HepG2 (cell line): ENCODE measurements at regions not wholly inside any gene's neighbourhood (a gene's known extent, or its start where the extent isn't known, plus 50 kb on each side); places are given as distances from the start of the nearest gene placed in this dataset.

Experiments
- ATAC-seq: fragments of 200-7000 bp; cut with Tn5 transposase; 3 replicates; pipeline ENCODE4 v1.9.1; 2020; ENCODE audit warnings: mild to moderate bottlenecking, moderate library complexity
- BruUV-seq: library from RNA; stranded (reverse); fragments of 400-500 nt; replicated peaks from 2 replicates; lab custom pipeline; 2021; lab: Mats Ljungman, UMichigan
- CTCF ChIA-PET: fragments of 300-600 bp; formaldehyde crosslinking; extraction: SDS; loops from one replicate; lab custom pipeline; 2021; ENCODE audit warnings: low total read pairs, inconsistent platforms, low intra/inter-chr PET ratio; lab: Yijun Ruan, JAX
- POLR2A ChIA-PET: fragments of 350-600 bp; sonication (Branson Sonifier 250); formaldehyde crosslinking; loops from one replicate; lab custom pipeline; 2020; ENCODE audit warnings: antibody characterized with exemption, inconsistent platforms; lab: Yijun Ruan, JAX
- DNase-seq: peaks from one replicate; pipeline ENCODE4 v3.0.0-alpha.2; 2015; ENCODE audit warnings: low spot score
- FAIRE-seq: peaks from 3 replicates; lab custom pipeline; 2011; peaks lifted over from hg19 to GRCh38; lab: Jason Lieb, UNC
- H2AFZ ChIP-seq: one replicate; pipeline ENCODE4 v1.6.1; 2011; ENCODE audit warnings: low read length, inconsistent platforms
- H3K27ac ChIP-seq: fragments of 300-600 bp; 3 replicates; pipeline ENCODE4 v1.8.0; 2011; ENCODE audit warnings: mixed run types, mild to moderate bottlenecking, mixed read lengths, low read length, inconsistent platforms; ENCODE audit not compliant: insufficient read depth; ENCODE audit errors: extremely low read length
- H3K27me3 ChIP-seq, 2 experiments: fragments of 200-600 bp in 1 of 2; 2 replicates in 1 of 2; 3 replicates in 1 of 2; pipeline versions ENCODE4 v1.6.0 to v1.8.0; 2011; ENCODE audit warnings: low read length in 2 of 2, mild to moderate bottlenecking in 2 of 2, moderate library complexity in 2 of 2, inconsistent platforms in 1 of 2; ENCODE audit not compliant: insufficient read depth in 2 of 2, control insufficient read depth in 1 of 2
- H3K36me3 ChIP-seq, 2 experiments: fragments of 200-600 bp in 1 of 2; replicated peaks in 1 of 2; 2 replicates in 1 of 2; 3 replicates in 1 of 2; pipeline versions ENCODE4 v1.5.1 to v1.8.0; 2011; ENCODE audit warnings: low read length in 2 of 2, inconsistent platforms in 1 of 2; ENCODE audit not compliant: insufficient read depth in 2 of 2, control insufficient read depth in 1 of 2
- H3K4me1 ChIP-seq: 2 replicates; pipeline ENCODE4 v1.5.1; 2012; ENCODE audit warnings: low read length, inconsistent platforms; ENCODE audit not compliant: insufficient read depth
- H3K4me2 ChIP-seq: 2 replicates; pipeline ENCODE4 v1.6.0; 2011; ENCODE audit warnings: low read depth, low read length, inconsistent platforms
- H3K4me3 ChIP-seq, 3 experiments: fragments of 200-600 bp in 1 of 3; sonication (generic), shearing (Covaris generic) in 1 of 3; replicated peaks in 1 of 3; 2 replicates each; pipeline ENCODE4 v1.5.1; 2011 to 2016; ENCODE audit warnings: low read length in 3 of 3, inconsistent platforms in 2 of 3, low read depth in 2 of 3, mild to moderate bottlenecking in 2 of 3, control low read depth in 1 of 3, mixed read lengths in 1 of 3; ENCODE audit not compliant: insufficient read depth in 1 of 3
- H3K79me2 ChIP-seq: one replicate; pipeline ENCODE4 v1.6.1; 2011; ENCODE audit warnings: low read length, inconsistent platforms; ENCODE audit not compliant: insufficient read depth
- H3K9ac ChIP-seq: 2 replicates; pipeline ENCODE4 v1.6.0; 2011; ENCODE audit warnings: mild to moderate bottlenecking, low read depth, low read length, inconsistent platforms; ENCODE audit not compliant: insufficient read depth
- H3K9me3 ChIP-seq: 2 replicates; pipeline ENCODE4 v1.5.1; 2012; ENCODE audit warnings: mild to moderate bottlenecking, low read length
- H4K20me1 ChIP-seq: 2 replicates; pipeline ENCODE4 v1.6.0; 2011; ENCODE audit warnings: inconsistent platforms, mild to moderate bottlenecking, low read length, moderate library complexity; ENCODE audit not compliant: insufficient read depth
- FLYWCH1 ChIP-seq: sonication (generic); formaldehyde crosslinking; IDR thresholded peaks from 2 replicates; pipeline ENCODE4 v1.8.1; 2023; ENCODE audit warnings: mild to moderate bottlenecking, missing genetic modification reagents
- GABPA ChIP-seq, 2 experiments: IDR thresholded peaks; 2 replicates each; pipeline ENCODE4 v1.6.1; 2011 to 2016; ENCODE audit warnings: low read depth in 2 of 2, low read length in 1 of 2, missing biosample characterization in 1 of 2, missing genetic modification characterization in 1 of 2
- HNRNPL ChIP-seq: fragments of 200-400 bp; formaldehyde crosslinking; IDR thresholded peaks from 2 replicates; pipeline ENCODE4 v1.6.1; 2017; ENCODE audit warnings: mild to moderate bottlenecking, low read depth, low read length
- NFKBIZ ChIP-seq: IDR thresholded peaks from 2 replicates; pipeline ENCODE4 v1.6.1; 2018; ENCODE audit warnings: missing genetic modification reagents, missing compliant biosample characterization
- NR2C2 ChIP-seq: sonication (generic); formaldehyde crosslinking; IDR thresholded peaks from 2 replicates; pipeline ENCODE4 v1.4.0; 2020; ENCODE audit warnings: missing genetic modification reagents, mild to moderate bottlenecking, moderate library complexity, borderline replicate concordance
- RFXANK ChIP-seq: IDR thresholded peaks from 2 replicates; pipeline ENCODE4 v1.6.1; 2016
- ZNF230 ChIP-seq: sonication (generic); formaldehyde crosslinking; IDR thresholded peaks from 2 replicates; pipeline ENCODE4 v1.4.0; 2020; ENCODE audit warnings: mild to moderate bottlenecking, missing genetic modification reagents
- ZNF501 ChIP-seq: sonication (generic); formaldehyde crosslinking; IDR thresholded peaks from 2 replicates; pipeline ENCODE4 v1.5.1; 2020; ENCODE audit warnings: mild to moderate bottlenecking, moderate library complexity, missing genetic modification reagents
- ZNF547 ChIP-seq: sonication (generic); formaldehyde crosslinking; IDR thresholded peaks from 2 replicates; pipeline ENCODE4 v1.5.1; 2020; ENCODE audit warnings: mild to moderate bottlenecking, missing genetic modification reagents
- ZNF629 ChIP-seq: sonication (generic); formaldehyde crosslinking; conservative IDR thresholded peaks from 2 replicates; pipeline ENCODE4 v1.5.0; 2020; ENCODE audit warnings: missing genetic modification reagents
- WGBS: methylation state at CpG from one replicate; pipeline ENCODE4 v1.1.6; 2017; ENCODE audit warnings: low lambda C conversion rate; 5-methylcytosine and 5-hydroxymethylcytosine counted together
- in situ Hi-C: cut with HindIII; loops from 2 replicates; pipeline ENCODE4 v1.10.0; 2017; ENCODE audit warnings: low pct_unique_long_range_greater_than_20kb; ENCODE audit not compliant: extremely low pct_ligation_motif_present
- intact Hi-C: fragments of 100-400 bp; cut with micrococcal nuclease; formaldehyde crosslinking; loops from one replicate; pipeline ENCODE4 v1.10.0; 2022; ENCODE audit not compliant: unreplicated experiment
- TF ChIP-seq, protein P1 (sequence below): IDR thresholded peaks from 2 replicates; pipeline ENCODE4 v1.6.1; 2016; ENCODE audit warnings: low read depth
- TF ChIP-seq, protein P2 (sequence below): sonication (generic); formaldehyde crosslinking; IDR thresholded peaks from 2 replicates; pipeline ENCODE4 v1.5.0; 2020; ENCODE audit warnings: missing genetic modification reagents, mild to moderate bottlenecking, borderline replicate concordance
- TF ChIP-seq, protein P3 (sequence below): sonication (generic); formaldehyde crosslinking; IDR thresholded peaks from 2 replicates; pipeline ENCODE4 v1.5.1; 2020; ENCODE audit warnings: missing genetic modification reagents, mild to moderate bottlenecking, borderline replicate concordance
- TF ChIP-seq, protein P4 (sequence below): sonication (generic); formaldehyde crosslinking; IDR thresholded peaks from 2 replicates; pipeline ENCODE4 v1.5.0; 2020; ENCODE audit warnings: mild to moderate bottlenecking, missing genetic modification reagents, borderline replicate concordance

DNA sequence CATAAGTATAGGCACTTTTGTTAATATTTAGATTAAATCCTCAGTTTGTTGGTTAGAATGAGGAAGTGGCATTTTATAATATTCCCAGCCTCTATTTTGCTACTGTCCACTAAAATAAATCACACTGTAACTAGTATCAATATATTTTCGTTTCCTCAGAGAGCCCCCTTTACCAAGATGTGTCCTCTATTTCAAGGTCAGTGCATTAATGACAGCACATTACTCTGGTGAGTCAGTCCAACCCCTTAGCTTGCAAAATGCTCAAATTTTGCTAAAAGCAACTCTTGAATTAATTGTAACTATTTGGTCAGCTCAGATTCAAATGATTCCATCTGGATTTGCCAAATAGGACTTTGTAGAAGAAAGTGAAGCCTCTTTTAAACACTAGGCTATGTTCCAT lies 199.3 kb downstream of the PDHA2 start:
- no peak overlapping the region for H3K4me2 ChIP-seq
- H3K9me3 ChIP-seq, result peaks cover 14% of the 10 kb centered on the region
- ChIA-PET POLR2A (no interaction called here), CTCF (no interaction called here)
- BruUV-seq, result no TSS peak
- intact Hi-C loops, result no loop called here
- no peaks in the 10 kb centered on the region for H3K27me3 ChIP-seq
- H3K79me2 ChIP-seq, result no peaks in the 10 kb centered on the region
- 0% methylated on average over 1 of the region's 1 CpG for WGBS
- H3K36me3 ChIP-seq, result no peaks in the 10 kb centered on the region
- DNase-seq (no peak), FAIRE-seq (no peak), ATAC-seq (no peak)
- H2AFZ ChIP-seq, result no peak overlapping the region
- no peak overlapping the region for H3K27ac ChIP-seq
- no peak overlapping the region for H3K9ac ChIP-seq
- H3K4me3 ChIP-seq, result no peak overlapping the region
- no peaks in the 10 kb centered on the region for H4K20me1 ChIP-seq
- no peaks in the 10 kb centered on the region for H3K4me1 ChIP-seq
- in situ Hi-C loops, result no loop called here
- no peak for TF ChIP-seq NFKBIZ (CRISPR knock-in tag)
- no peak for TF ChIP-seq GABPA (IDR thresholded peaks at IDR 0.05; ENCODE audit: low read depth, low read length)
- no peak for TF ChIP-seq GABPA (CRISPR knock-in tag; IDR thresholded peaks at IDR 0.05; ENCODE audit: low read depth)
- no peak for TF ChIP-seq ZNF501 (CRISPR knock-in tag)
- no peak for TF ChIP-seq FLYWCH1
- no peak for TF ChIP-seq ZNF230 (CRISPR knock-in tag)
- no peak for TF ChIP-seq ZNF547 (CRISPR knock-in tag)
- TF ChIP-seq, protein P1, sequence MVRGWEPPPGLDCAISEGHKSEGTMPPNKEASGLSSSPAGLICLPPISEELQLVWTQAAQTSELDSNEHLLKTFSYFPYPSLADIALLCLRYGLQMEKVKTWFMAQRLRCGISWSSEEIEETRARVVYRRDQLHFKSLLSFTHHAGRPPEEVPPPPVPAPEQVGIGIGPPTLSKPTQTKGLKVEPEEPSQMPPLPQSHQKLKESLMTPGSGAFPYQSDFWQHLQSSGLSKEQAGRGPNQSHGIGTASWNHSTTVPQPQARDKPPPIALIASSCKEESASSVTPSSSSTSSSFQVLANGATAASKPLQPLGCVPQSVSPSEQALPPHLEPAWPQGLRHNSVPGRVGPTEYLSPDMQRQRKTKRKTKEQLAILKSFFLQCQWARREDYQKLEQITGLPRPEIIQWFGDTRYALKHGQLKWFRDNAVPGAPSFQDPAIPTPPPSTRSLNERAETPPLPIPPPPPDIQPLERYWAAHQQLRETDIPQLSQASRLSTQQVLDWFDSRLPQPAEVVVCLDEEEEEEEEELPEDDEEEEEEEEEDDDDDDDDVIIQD, result no peak
- TF ChIP-seq, protein P2, sequence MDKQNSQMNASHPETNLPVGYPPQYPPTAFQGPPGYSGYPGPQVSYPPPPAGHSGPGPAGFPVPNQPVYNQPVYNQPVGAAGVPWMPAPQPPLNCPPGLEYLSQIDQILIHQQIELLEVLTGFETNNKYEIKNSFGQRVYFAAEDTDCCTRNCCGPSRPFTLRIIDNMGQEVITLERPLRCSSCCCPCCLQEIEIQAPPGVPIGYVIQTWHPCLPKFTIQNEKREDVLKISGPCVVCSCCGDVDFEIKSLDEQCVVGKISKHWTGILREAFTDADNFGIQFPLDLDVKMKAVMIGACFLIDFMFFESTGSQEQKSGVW (CRISPR knock-in tag), result no peak
- TF ChIP-seq, protein P3, sequence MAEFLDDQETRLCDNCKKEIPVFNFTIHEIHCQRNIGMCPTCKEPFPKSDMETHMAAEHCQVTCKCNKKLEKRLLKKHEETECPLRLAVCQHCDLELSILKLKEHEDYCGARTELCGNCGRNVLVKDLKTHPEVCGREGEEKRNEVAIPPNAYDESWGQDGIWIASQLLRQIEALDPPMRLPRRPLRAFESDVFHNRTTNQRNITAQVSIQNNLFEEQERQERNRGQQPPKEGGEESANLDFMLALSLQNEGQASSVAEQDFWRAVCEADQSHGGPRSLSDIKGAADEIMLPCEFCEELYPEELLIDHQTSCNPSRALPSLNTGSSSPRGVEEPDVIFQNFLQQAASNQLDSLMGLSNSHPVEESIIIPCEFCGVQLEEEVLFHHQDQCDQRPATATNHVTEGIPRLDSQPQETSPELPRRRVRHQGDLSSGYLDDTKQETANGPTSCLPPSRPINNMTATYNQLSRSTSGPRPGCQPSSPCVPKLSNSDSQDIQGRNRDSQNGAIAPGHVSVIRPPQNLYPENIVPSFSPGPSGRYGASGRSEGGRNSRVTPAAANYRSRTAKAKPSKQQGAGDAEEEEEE (CRISPR knock-in tag), result no peak
- TF ChIP-seq RFXANK (CRISPR knock-in tag), result no peak
- no peak for TF ChIP-seq ZNF629 (CRISPR knock-in tag)
- TF ChIP-seq NR2C2 (CRISPR knock-in tag), result no peak
- TF ChIP-seq, protein P4, sequence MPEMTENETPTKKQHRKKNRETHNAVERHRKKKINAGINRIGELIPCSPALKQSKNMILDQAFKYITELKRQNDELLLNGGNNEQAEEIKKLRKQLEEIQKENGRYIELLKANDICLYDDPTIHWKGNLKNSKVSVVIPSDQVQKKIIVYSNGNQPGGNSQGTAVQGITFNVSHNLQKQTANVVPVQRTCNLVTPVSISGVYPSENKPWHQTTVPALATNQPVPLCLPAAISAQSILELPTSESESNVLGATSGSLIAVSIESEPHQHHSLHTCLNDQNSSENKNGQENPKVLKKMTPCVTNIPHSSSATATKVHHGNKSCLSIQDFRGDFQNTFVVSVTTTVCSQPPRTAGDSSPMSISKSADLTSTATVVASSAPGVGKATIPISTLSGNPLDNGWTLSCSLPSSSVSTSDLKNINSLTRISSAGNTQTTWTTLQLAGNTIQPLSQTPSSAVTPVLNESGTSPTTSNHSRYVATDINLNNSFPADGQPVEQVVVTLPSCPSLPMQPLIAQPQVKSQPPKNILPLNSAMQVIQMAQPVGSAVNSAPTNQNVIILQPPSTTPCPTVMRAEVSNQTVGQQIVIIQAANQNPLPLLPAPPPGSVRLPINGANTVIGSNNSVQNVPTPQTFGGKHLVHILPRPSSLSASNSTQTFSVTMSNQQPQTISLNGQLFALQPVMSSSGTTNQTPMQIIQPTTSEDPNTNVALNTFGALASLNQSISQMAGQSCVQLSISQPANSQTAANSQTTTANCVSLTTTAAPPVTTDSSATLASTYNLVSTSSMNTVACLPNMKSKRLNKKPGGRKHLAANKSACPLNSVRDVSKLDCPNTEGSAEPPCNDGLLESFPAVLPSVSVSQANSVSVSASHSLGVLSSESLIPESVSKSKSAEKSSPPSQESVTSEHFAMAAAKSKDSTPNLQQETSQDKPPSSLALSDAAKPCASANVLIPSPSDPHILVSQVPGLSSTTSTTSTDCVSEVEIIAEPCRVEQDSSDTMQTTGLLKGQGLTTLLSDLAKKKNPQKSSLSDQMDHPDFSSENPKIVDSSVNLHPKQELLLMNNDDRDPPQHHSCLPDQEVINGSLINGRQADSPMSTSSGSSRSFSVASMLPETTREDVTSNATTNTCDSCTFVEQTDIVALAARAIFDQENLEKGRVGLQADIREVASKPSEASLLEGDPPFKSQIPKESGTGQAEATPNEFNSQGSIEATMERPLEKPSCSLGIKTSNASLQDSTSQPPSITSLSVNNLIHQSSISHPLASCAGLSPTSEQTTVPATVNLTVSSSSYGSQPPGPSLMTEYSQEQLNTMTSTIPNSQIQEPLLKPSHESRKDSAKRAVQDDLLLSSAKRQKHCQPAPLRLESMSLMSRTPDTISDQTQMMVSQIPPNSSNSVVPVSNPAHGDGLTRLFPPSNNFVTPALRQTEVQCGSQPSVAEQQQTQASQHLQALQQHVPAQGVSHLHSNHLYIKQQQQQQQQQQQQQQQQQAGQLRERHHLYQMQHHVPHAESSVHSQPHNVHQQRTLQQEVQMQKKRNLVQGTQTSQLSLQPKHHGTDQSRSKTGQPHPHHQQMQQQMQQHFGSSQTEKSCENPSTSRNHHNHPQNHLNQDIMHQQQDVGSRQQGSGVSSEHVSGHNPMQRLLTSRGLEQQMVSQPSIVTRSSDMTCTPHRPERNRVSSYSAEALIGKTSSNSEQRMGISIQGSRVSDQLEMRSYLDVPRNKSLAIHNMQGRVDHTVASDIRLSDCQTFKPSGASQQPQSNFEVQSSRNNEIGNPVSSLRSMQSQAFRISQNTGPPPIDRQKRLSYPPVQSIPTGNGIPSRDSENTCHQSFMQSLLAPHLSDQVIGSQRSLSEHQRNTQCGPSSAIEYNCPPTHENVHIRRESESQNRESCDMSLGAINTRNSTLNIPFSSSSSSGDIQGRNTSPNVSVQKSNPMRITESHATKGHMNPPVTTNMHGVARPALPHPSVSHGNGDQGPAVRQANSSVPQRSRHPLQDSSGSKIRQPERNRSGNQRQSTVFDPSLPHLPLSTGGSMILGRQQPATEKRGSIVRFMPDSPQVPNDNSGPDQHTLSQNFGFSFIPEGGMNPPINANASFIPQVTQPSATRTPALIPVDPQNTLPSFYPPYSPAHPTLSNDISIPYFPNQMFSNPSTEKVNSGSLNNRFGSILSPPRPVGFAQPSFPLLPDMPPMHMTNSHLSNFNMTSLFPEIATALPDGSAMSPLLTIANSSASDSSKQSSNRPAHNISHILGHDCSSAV (CRISPR knock-in tag), result no peak
- no peak for TF ChIP-seq HNRNPL
